HEK293 (cell line): ENCODE measurements at regions not wholly inside any gene's neighbourhood (a gene's known extent, or its start where the extent isn't known, plus 50 kb on each side); places are given as distances from the start of the nearest gene placed in this dataset.

ENCODE experiments used
- CTCF ChIP-seq: fragments of 450-650 bp; formaldehyde crosslinking; IDR thresholded peaks from 2 replicates; pipeline ENCODE4 v1.5.1; 2016; ENCODE audit warnings: missing biosample characterization, missing genetic modification characterization
- REST ChIP-seq: fragments of 450-650 bp; formaldehyde crosslinking; IDR thresholded peaks from 2 replicates; pipeline ENCODE4 v1.5.1; 2016; ENCODE audit warnings: missing biosample characterization, missing genetic modification characterization
- ZNF704 ChIP-seq: fragments of 450-650 bp; formaldehyde crosslinking; IDR thresholded peaks from 2 replicates; pipeline ENCODE4 v1.5.1; 2016; ENCODE audit warnings: missing biosample characterization, missing genetic modification characterization
- ZXDB ChIP-seq: fragments of 450-650 bp; formaldehyde crosslinking; IDR thresholded peaks from 2 replicates; pipeline ENCODE4 v1.5.1; 2016; ENCODE audit warnings: missing biosample characterization, missing genetic modification characterization

GRCh38 chr11:122007601-122008071, 108.4 kb downstream of the BLID start:
- no peak for TF ChIP-seq ZNF704
- TF ChIP-seq ZXDB (tag by site-specific recombination): no peak
- no peak for TF ChIP-seq CTCF
- TF ChIP-seq REST: no peak
